ENCODE measurements at regions not wholly inside any gene's neighbourhood (a gene's known extent, or its start where the extent isn't known, plus 50 kb on each side); places are given as distances from the start of the nearest gene placed in this dataset.

GRCh38 chr1:219666242-219666641 is 53.3 kb upstream of the ZC3H11B start:
- no peak for TF ChIP-seq SNAI2 (CRISPR knock-in tag; IDR thresholded peaks at IDR 0.05)
- no peak for TF ChIP-seq RARB (CRISPR knock-in tag; IDR thresholded peaks at IDR 0.05)
- no peak for TF ChIP-seq CREB5 (CRISPR knock-in tag; IDR thresholded peaks at IDR 0.05; ENCODE audit: low read depth)
- no peak for TF ChIP-seq ZC3H10 (CRISPR knock-in tag; IDR thresholded peaks at IDR 0.05)
- no peak for TF ChIP-seq BACH2 (CRISPR knock-in tag; IDR thresholded peaks at IDR 0.05; ENCODE audit: borderline replicate concordance)
- TF ChIP-seq ARNTL (CRISPR knock-in tag; IDR thresholded peaks at IDR 0.05; ENCODE audit: borderline replicate concordance, low read depth): no peak

Measured in SK-N-SH treated with all-trans-retinoic acid at 6 μM for 48 hours (cell line).